ENCODE measurements at regions not wholly inside any gene's neighbourhood (a gene's known extent, or its start where the extent isn't known, plus 50 kb on each side); places are given as distances from the start of the nearest gene placed in this dataset.
A peak's percentile ranks its signal among the peaks of the same experiment; 100 is the strongest.
"Not testable (repeated sequence)": the region's sequence is repeated elsewhere in the genome, so short reads cannot be mapped to it uniquely, and the experiment has no call there.

- peak overlapping the region; percentile 19 for H3K4me2 ChIP-seq (ENCODE audit: low read length)
- no peak overlapping the region for H3K9ac ChIP-seq (ENCODE audit: low read length)
- H3K4me3 ChIP-seq (ENCODE audit: low read length) = no peak overlapping the region
- H3F3A ChIP-seq (ENCODE audit: insufficient read depth, low read length, poor library complexity, severe bottlenecking) = no peaks in the 10 kb centered on the region
- H3K9me2 ChIP-seq (ENCODE audit: insufficient read depth, low read length) = no peaks in the 10 kb centered on the region
- H3K27ac ChIP-seq (ENCODE audit: low read length) = peak overlapping the region; percentile 67
- TF ChIP-seq RAD21 (conservative IDR thresholded peaks at IDR 0.05) = no peak
- peak; percentile 13 for TF ChIP-seq EP300 (conservative IDR thresholded peaks at IDR 0.05; ENCODE audit: poor library complexity, severe bottlenecking)
- TF ChIP-seq POLR2AphosphoS5 (IDR thresholded peaks at IDR 0.05) = peak; percentile 58
- TF ChIP-seq, protein P1, sequence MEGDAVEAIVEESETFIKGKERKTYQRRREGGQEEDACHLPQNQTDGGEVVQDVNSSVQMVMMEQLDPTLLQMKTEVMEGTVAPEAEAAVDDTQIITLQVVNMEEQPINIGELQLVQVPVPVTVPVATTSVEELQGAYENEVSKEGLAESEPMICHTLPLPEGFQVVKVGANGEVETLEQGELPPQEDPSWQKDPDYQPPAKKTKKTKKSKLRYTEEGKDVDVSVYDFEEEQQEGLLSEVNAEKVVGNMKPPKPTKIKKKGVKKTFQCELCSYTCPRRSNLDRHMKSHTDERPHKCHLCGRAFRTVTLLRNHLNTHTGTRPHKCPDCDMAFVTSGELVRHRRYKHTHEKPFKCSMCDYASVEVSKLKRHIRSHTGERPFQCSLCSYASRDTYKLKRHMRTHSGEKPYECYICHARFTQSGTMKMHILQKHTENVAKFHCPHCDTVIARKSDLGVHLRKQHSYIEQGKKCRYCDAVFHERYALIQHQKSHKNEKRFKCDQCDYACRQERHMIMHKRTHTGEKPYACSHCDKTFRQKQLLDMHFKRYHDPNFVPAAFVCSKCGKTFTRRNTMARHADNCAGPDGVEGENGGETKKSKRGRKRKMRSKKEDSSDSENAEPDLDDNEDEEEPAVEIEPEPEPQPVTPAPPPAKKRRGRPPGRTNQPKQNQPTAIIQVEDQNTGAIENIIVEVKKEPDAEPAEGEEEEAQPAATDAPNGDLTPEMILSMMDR (IDR thresholded peaks at IDR 0.05; ENCODE audit: poor library complexity, severe bottlenecking) = no peak
- no peak for TF ChIP-seq TAF1 (IDR thresholded peaks at IDR 0.05; ENCODE audit: low read depth)
- peak; percentile 31 for TF ChIP-seq REST (IDR thresholded peaks at IDR 0.05; ENCODE audit: borderline replicate concordance)
- no peaks in the 10 kb centered on the region for H3K36me3 ChIP-seq (ENCODE audit: insufficient read depth, low read length)
- H4K20me1 ChIP-seq (ENCODE audit: insufficient read depth) = no peaks in the 10 kb centered on the region
- H3K9me3 ChIP-seq (ENCODE audit: low read length) = no peaks in the 10 kb centered on the region
- no peaks in the 10 kb centered on the region for H3K27me3 ChIP-seq (ENCODE audit: insufficient read depth, low read depth, low read length)
- H2AFZ ChIP-seq (ENCODE audit: low read depth, low read length) = no peak overlapping the region
- no peaks in the 10 kb centered on the region for H3K79me2 ChIP-seq (replicated peaks; ENCODE audit: insufficient read depth, low read length)
Measured at GRCh38 chr1:100799954-100800612, 80.5 kb downstream of the VCAM1 start.

DNA sequence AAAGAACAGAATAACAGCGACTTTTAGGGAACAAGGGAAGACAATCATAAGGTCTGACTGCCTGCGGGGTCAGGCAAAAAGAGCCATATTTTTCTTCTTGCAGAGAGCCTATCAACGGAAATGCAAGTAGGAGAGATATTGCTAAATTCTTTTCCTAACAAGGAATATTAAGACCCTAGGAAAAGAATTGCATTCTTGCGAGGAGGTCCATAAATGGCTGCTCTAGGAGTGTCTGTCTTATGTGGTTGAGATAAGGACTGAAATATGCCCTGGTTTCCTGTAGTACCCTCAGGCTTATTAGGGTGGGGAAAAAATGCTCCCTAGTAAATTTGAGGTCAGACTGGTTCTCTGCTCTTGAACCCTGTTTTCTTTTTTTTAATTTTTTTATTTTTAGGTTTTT lies 81.7 kb downstream of the VCAM1 start:
- H4K20me1 ChIP-seq (ENCODE audit: insufficient read depth); H3K79me2 ChIP-seq (replicated peaks; ENCODE audit: insufficient read depth, low read length); H3K4me2 ChIP-seq (ENCODE audit: low read length); H3K9ac ChIP-seq (ENCODE audit: low read length); H3F3A ChIP-seq (ENCODE audit: insufficient read depth, low read length, poor library complexity, severe bottlenecking); H3K27ac ChIP-seq (ENCODE audit: low read length); H3K9me2 ChIP-seq (ENCODE audit: insufficient read depth, low read length); H3K27me3 ChIP-seq (ENCODE audit: insufficient read depth, low read depth, low read length); H3K9me3 ChIP-seq (ENCODE audit: low read length); H3K36me3 ChIP-seq (ENCODE audit: insufficient read depth, low read length); H3K4me3 ChIP-seq (ENCODE audit: low read length); H2AFZ ChIP-seq (ENCODE audit: low read depth, low read length): not testable (repeated sequence)

DNA sequence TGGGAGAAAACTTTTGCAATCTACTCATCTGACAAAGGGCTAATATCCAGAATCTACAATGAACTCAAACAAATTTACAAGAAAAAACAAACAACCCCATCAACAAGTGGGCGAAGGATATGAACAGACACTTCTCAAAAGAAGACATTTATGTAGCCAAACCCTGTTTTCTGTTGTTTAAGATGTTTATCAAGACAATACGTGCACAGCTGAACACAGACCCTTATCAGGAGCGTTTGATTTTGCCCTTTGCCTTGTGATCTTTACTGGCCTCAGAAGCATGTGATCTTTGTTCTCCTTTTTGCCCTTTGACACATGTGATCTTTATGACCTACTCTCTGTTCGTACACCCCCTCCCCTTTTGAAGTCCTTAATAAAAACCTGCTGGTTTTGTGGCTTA lies 83.7 kb downstream of the VCAM1 start:
- not testable (repeated sequence) for H3K9me3 ChIP-seq (ENCODE audit: low read length); H3F3A ChIP-seq (ENCODE audit: insufficient read depth, low read length, poor library complexity, severe bottlenecking); H3K9me2 ChIP-seq (ENCODE audit: insufficient read depth, low read length); H3K36me3 ChIP-seq (ENCODE audit: insufficient read depth, low read length); H3K27me3 ChIP-seq (ENCODE audit: insufficient read depth, low read depth, low read length); H2AFZ ChIP-seq (ENCODE audit: low read depth, low read length); H3K79me2 ChIP-seq (replicated peaks; ENCODE audit: insufficient read depth, low read length); H3K4me2 ChIP-seq (ENCODE audit: low read length); H4K20me1 ChIP-seq (ENCODE audit: insufficient read depth); H3K4me3 ChIP-seq (ENCODE audit: low read length); H3K27ac ChIP-seq (ENCODE audit: low read length); H3K9ac ChIP-seq (ENCODE audit: low read length)

All from neural cell (in vitro differentiated cells).